D721Med (cell line): ENCODE measurements at regions not wholly inside any gene's neighbourhood (a gene's known extent, or its start where the extent isn't known, plus 50 kb on each side); places are given as distances from the start of the nearest gene placed in this dataset.
"Not testable (repeated sequence)": the region's sequence is repeated elsewhere in the genome, so short reads cannot be mapped to it uniquely, and the experiment has no call there.

Experiments
- DNase-seq: peaks from one replicate; pipeline ENCODE4 v3.0.0; 2011; ENCODE audit warnings: low spot score; ENCODE audit not compliant: insufficient read length
- FAIRE-seq: peaks from 2 replicates; lab custom pipeline; 2011; peaks lifted over from hg19 to GRCh38; lab: Jason Lieb, UNC
- TF ChIP-seq, protein P1 (sequence below): IDR thresholded peaks from 2 replicates; pipeline ENCODE4 v1.5.1; 2012; ENCODE audit warnings: mild to moderate bottlenecking, control low read depth; ENCODE audit not compliant: insufficient read depth; ENCODE audit errors: missing control alignments

DNA sequence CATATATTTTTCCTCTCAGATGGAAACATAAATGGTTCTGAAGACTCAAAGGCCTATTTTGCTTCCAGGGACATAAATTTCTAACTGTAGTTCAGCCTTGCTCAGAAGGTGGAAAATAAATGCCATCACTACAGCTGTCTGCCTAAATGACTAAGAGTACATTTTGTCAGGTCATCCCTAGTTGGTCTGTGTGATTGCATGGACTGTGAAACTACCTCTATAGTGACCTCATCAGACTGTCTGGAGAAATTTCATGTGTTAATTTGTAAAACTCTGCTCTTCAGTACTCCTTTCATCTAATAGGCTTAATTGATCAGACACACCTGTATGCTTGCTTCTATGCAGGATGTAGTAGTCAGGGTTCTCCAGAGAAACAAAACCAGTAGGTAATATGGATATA, 886.9 kb downstream of the AMY1C start:
- no peak for DNase-seq
- TF ChIP-seq, protein P1, sequence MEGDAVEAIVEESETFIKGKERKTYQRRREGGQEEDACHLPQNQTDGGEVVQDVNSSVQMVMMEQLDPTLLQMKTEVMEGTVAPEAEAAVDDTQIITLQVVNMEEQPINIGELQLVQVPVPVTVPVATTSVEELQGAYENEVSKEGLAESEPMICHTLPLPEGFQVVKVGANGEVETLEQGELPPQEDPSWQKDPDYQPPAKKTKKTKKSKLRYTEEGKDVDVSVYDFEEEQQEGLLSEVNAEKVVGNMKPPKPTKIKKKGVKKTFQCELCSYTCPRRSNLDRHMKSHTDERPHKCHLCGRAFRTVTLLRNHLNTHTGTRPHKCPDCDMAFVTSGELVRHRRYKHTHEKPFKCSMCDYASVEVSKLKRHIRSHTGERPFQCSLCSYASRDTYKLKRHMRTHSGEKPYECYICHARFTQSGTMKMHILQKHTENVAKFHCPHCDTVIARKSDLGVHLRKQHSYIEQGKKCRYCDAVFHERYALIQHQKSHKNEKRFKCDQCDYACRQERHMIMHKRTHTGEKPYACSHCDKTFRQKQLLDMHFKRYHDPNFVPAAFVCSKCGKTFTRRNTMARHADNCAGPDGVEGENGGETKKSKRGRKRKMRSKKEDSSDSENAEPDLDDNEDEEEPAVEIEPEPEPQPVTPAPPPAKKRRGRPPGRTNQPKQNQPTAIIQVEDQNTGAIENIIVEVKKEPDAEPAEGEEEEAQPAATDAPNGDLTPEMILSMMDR: no peak
- no peak for FAIRE-seq

DNA sequence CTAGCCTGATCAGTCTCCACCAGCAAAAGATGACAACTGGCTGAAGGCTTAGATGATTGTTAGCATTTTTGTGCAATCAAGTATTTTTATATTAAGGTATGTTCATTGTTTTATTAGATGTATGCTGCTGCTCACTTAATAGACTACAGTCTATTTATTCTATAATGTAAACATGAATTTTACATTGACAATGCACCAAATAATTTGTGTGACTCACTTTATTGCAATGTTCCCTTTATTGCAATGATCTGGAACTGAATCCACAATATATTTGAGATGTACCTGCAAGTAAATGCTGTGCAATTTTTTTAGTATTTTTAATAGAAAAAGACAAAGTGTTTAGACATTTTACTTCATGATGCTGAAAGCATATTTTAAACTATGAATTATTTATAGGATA, 896.5 kb downstream of the AMY1C start:
- TF ChIP-seq, protein P1: no peak

DNA sequence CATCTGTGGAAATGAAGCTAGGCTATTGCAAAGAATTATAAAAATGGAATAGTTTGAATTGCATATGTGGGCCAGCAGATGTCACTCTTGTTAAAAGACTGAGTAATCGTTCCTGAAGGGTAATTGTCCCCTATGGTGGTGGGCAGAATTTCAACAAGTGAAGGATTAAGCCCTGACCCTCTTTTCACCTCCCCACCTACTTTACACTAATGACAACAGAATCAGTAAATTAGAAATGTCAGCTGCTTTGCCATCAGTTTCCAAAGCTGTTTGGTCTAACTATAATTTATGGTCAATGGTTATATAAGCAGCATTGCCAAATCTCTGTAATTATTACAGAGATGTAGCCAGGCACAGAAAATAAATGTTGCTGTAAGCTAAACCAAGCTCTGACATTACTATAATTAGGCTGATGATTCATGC, 898.6 kb downstream of the AMY1C start:
- TF ChIP-seq, protein P1: peak; percentile 61
- DNase-seq: no peak
- peak; percentile 84 for FAIRE-seq

More for the DNA sequence above, 896.5 kb downstream of the AMY1C start:
- DNase-seq (no peak), FAIRE-seq (no peak)

DNA sequence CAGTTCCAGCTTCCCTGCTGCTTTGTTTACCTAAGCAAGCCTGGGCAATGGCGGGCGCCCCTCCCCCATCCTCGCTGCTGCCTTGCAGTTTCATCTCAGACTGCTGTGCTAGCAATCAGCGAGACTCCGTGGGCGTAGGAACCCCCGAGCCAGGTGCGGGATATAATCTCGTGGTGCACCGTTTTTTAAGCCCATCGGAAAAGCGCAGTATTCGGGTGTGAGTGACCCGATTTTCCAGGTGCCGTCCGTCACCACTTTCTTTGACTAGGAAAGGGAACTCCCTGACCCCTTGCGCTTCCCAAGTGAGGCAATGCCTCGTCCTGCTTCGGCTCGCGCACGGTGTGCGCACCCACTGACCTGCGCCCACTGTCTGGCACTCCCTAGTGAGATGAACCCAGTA, 914.7 kb downstream of the AMY1C start:
- FAIRE-seq, DNase-seq: not testable (repeated sequence)

DNA sequence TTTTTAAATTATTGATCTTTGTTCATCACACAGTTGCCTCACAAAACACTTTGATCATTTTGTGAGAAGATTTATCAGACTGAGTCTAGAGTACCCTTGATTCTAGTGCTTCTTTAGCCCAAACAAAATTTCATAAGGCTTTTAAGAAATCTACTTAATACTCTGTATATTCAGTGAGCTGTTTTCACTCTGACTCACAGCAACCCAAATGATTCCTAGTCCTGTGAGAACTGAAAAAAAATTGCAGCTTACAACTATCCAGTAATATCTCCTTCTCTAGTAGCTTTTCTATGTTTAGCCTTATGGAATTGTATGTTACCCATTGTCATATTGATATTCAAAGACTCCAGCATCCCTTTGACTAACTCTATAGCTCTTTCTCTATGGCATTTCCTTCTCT, 915.6 kb downstream of the AMY1C start:
- no peak for DNase-seq
- no peak for FAIRE-seq
- TF ChIP-seq, protein P1: no peak

DNA sequence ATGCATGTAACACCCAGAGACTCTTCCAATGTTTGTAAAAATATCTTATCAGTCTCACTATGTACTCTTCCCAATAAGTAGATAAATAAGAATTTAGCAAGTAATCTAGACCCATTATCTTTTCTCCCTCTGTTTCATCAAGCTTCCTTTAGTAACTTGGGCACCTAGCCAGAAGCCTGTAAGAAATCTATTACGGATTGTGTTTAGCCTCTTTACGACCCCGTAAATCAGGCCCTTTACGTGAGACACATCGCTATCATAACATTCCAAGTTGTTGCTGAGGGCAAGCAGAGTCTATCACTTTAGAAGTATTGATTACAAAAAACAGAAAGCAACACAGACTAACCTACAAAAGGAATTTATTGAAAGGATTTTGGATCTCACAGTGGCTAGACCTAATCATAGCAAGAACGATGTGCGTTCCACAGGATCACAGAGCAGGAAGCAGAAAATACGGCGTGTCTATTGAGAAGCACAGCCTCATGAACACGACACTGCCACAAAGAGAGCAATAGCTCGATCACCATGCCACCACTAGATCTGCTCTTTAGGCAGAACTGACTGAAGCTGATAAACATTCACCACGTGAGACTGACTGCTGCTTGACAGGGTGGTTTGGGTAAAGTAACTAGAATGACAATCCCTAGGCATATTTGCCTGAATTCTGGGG, 922.1 kb downstream of the AMY1C start:
- TF ChIP-seq, protein P1: no peak
- DNase-seq (no peak), FAIRE-seq (no peak)

DNA sequence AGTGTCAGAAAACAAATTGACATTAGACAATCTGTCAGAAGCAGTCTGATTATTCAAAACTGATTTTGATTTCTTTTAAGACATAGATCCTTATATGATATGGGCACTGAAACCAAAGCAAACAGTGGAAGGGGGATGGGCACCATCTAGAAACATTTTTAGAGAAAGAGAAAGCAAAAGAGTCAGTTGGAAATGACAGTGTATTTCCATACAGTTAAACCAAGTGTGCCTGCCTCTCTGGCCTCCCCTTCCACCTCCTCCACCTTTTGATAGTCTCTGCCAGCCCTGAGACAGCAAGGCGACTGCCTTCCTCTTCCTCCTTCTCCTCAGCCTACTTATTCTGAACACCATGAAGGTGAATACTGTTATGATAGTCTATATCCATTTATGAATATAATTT, 949.7 kb downstream of the AMY1C start:
- TF ChIP-seq, protein P1: no peak
- FAIRE-seq: no peak
- DNase-seq: no peak
